ENCODE measurements at regions not wholly inside any gene's neighbourhood (a gene's known extent, or its start where the extent isn't known, plus 50 kb on each side); places are given as distances from the start of the nearest gene placed in this dataset.

GRCh38 chrX:20347481-20347880 lies 80.8 kb upstream of the RPS6KA3 start:
- no peak for TF ChIP-seq CTCF (IDR thresholded peaks at IDR 0.05)
- no peak for TF ChIP-seq POLR2A (IDR thresholded peaks at IDR 0.05)
